T47D (cell line): ENCODE measurements at regions not wholly inside any gene's neighbourhood (a gene's known extent, or its start where the extent isn't known, plus 50 kb on each side); places are given as distances from the start of the nearest gene placed in this dataset.

Experiments used
- DNase-seq, 2 experiments: peaks; one replicate each; pipeline versions ENCODE4 v3.0.0 to v3.0.0-alpha.2; 2011 to 2012; ENCODE audit warnings: low read depth in 1 of 2, low spot score in 1 of 2
- JUND ChIP-seq: IDR thresholded peaks from 2 replicates; pipeline ENCODE4 v1.6.1; 2012; ENCODE audit warnings: low read depth
- in situ Hi-C: cut with HindIII; loops from 2 replicates; pipeline ENCODE4 v1.10.0; 2016; ENCODE audit warnings: low sequenced_read_pairs, low pct_unique_long_range_greater_than_20kb

- no peak for TF ChIP-seq JUND
- no peak for DNase-seq
- in situ Hi-C loops, result no loop called here
Measured at GRCh38 chr1:60762176-60762575, 320.2 kb upstream of the NFIA start.

- no peak for DNase-seq
- in situ Hi-C loops, result no loop called here
- no peak for TF ChIP-seq JUND
Measured at GRCh38 chr1:60759291-60759690, 323.1 kb upstream of the NFIA start.

GRCh38 chr1:60757485-60757884, 324.9 kb upstream of the NFIA start:
- in situ Hi-C loops, result no loop called here

GRCh38 chr1:60753036-60753900, 329.1 kb upstream of the NFIA start:
- no peak for TF ChIP-seq JUND
- no peak for DNase-seq
- in situ Hi-C loops, result no loop called here

More at GRCh38 chr1:60757485-60757884, 324.9 kb upstream of the NFIA start:
- TF ChIP-seq JUND, result no peak
- no peak for DNase-seq

GRCh38 chr1:60751306-60751705, 331.1 kb upstream of the NFIA start:
- TF ChIP-seq JUND, result no peak
- in situ Hi-C loops, result no loop called here
- DNase-seq, result no peak

GRCh38 chr1:60747353-60747752, 335.0 kb upstream of the NFIA start:
- TF ChIP-seq JUND, result no peak
- in situ Hi-C loops, result no loop called here
- DNase-seq, result no peak

- in situ Hi-C loops, result no loop called here
- no peak for DNase-seq
- no peak for TF ChIP-seq JUND
Measured at GRCh38 chr1:60746278-60746791, 336.0 kb upstream of the NFIA start.

GRCh38 chr1:60745484-60745883, 336.9 kb upstream of the NFIA start:
- TF ChIP-seq JUND, result no peak
- in situ Hi-C loops, result no loop called here
- DNase-seq, result no peak

- in situ Hi-C loops, result no loop called here
- no peak for TF ChIP-seq JUND
- DNase-seq, result no peak
Measured at GRCh38 chr1:60742339-60742738, 340.0 kb upstream of the NFIA start.

- no peak for DNase-seq
- in situ Hi-C loops, result no loop called here
Measured at GRCh38 chr1:60740154-60740553, 342.2 kb upstream of the NFIA start.

GRCh38 chr1:60739729-60740128, 342.6 kb upstream of the NFIA start:
- DNase-seq, result no peak
- in situ Hi-C loops, result no loop called here
- TF ChIP-seq JUND, result no peak

More at GRCh38 chr1:60740154-60740553, 342.2 kb upstream of the NFIA start:
- no peak for TF ChIP-seq JUND

- DNase-seq, result no peak
- in situ Hi-C loops, result no loop called here
- no peak for TF ChIP-seq JUND
Measured at GRCh38 chr1:60732977-60733401, 349.4 kb upstream of the NFIA start.

- no peak for DNase-seq
- in situ Hi-C loops, result no loop called here
Measured at GRCh38 chr1:60731321-60731720, 351.0 kb upstream of the NFIA start.

More at GRCh38 chr1:60731321-60731720, 351.0 kb upstream of the NFIA start:
- no peak for TF ChIP-seq JUND
